IPS-NIHi11 (cell line): ENCODE measurements at regions not wholly inside any gene's neighbourhood (a gene's known extent, or its start where the extent isn't known, plus 50 kb on each side); places are given as distances from the start of the nearest gene placed in this dataset.
"Not testable (repeated sequence)": the region's sequence is repeated elsewhere in the genome, so short reads cannot be mapped to it uniquely, and the experiment has no call there.

Experiments used
- DNase-seq: peaks from one replicate; pipeline ENCODE4 v3.0.0; 2012; ENCODE audit warnings: mixed read lengths, low spot score

DNA sequence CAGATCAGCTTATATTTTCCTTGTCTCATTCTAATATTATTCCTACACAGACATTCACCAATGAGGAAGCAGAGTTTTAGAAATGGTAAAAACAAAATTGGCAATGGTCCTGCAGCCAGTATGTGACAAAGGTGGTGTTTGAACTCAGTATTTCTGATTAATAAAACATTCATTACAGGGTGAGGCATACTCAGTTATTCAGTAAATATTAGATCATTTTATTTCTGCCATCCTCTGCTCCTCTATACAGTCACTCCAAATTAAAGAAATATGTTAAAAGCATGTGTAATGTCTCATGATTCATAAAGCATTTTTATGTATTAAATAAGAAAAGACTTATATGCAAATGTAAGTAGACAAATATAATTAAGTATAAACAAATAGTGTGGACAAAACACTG is 684.6 kb upstream of the ACO1 start:
- DNase-seq = no peak

DNA sequence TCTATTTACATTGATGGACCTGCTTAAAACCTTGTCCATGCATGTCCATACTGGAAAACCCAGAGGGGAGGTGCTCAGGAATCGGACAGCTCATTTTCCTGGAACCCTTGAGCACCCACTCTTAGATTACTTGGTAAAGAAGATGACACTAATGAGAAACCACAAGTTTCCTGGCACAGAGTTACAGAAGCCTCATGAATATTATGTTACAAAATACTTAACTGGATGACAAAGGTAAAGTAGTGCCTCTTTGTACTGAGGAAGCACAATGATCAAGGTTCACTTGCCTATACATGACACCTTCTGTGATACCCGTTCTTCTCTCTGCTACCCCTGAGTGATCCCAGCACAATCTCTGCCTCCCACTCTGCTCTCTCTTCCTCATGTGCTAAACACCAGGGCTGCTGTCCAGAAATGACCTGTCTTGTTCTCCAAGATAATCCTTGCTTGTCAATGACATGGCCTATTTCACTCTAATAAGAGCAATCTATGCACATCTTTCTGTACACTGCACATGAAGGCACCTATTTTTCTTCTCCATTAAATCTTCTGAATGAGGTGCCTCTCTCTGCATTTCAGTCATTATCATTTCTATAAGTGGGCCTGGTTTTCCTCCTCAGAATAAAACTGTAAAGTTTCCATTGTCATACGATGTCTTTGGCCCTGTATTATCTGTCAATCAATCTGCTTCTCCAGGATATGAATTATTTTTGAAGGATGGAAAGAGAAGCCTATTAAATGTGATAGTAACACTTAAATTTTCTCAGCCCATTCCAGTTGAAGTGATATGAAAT is 684.0 kb upstream of the ACO1 start:
- no peak for DNase-seq

DNA sequence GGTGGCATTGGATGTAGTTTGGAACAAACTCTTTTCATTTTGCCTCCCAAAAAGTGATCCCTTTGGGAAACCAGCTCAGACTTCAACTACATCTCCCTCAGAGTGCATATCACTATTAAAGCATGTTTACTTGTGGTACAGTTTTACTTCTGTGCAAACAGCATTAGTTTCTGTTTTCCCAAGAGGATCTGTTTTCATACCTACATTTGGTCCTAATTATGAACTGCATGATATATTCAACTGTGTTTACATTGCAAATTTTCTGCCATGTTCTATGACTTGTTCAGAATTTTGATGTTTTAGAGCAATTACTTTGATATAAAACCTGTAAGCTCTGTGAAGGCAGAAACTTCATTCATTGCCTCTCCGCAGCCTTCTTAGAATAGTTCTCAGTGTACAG is 681.5 kb upstream of the ACO1 start:
- DNase-seq = no peak

DNA sequence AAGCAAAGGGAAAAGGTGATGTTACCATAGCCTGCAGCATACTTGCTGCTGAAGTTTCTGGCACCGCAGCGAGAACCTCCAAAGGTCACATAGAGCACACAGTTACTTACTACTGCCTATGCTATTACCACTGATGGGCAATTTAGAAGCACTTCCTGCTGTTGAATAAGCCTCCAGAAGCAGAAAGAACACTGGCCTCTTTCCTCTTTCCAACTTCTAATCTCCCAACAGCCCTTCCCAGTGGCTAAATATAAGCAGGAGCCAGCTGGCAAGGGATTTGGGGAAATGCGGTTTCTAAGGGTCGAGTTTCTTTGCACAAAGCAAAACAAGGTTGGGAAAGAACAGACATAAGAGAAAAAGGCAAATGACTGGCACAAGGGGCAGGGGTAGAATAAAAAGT is 669.2 kb upstream of the ACO1 start:
- DNase-seq = no peak

DNA sequence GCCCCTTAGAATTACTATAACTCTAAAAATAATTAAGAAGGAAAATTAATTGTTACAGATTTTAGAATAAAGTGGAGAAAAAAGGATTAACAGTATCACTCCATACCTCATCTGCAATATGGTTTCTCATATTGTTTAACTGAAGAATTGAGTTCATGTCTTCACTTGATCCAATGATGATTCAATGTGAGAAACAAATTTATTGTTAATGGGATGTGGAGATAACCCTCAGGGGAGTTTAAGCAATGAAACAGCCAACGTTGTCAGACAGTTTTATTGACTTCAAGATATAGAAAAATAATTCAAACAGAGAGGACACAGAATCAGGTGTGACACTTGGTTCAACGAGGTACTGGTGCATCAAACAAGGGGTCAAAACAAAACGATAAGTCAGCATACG is 665.2 kb upstream of the ACO1 start:
- no peak for DNase-seq

DNA sequence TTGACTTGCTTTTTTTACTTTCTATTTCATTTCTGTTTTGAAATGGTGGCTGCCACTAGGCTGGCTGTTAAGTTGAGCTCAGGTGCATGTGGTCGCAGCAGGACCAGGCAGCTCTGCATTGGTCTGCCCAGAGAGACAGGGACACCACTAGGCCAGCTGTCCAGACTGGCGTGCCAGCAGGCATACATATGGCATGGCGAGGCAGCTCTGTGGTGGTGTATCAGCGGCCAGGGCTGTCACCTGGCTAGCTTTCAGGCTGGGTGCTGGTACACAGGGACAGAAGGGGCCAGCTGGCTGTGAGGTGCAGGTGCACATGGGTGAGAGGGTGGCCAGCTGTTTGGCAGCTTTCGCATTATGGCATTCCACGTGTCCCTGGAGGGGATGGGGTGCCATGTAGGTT is 654.0 kb upstream of the ACO1 start:
- DNase-seq = no peak

DNA sequence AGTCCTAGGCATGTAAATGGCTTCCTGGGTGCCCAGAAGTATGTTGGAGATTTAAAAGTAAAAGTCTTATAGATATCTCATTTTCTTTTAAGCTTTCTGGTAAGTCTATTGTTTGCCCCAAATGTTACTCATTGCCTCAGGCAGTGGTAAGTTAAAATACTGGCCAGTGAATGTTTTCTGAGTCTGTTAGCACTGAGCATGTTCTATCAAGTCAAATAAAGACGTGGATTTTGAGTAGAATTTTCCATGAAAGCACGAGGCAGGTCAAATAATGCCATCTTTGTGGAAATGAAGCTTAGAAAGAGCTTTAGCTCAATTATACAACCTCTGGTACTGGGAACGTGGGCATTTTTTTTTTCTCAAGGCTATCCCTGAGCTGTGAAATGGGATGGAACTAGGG is 651.3 kb upstream of the ACO1 start:
- DNase-seq = no peak

DNA sequence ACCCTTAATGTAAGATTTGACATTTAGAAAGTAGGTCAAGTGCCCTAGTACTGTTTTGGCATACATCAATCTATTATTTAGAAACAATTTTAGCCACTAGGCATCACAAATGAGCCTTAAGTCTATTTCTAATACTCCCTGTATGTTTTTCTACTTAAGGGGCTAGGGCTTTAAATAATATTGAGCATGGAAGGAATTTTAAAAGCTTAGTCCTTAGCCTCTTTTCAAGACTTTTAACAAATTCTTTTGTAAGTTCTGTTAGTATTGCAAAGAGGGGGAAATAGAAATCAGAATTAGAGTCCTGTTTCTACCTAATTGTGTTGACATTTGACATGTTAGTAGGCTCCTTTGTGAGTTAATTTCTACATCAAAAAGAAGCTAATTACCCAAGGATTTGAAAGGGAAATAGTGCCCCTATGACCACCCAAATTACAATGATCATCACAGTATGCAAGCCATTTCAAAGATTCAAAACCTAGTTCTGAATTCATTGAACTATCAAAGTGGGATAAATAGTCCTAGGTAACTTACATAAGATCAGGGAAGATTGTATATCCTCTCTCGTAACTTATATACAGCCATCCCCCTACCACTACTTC is 647.8 kb upstream of the ACO1 start:
- no peak for DNase-seq

DNA sequence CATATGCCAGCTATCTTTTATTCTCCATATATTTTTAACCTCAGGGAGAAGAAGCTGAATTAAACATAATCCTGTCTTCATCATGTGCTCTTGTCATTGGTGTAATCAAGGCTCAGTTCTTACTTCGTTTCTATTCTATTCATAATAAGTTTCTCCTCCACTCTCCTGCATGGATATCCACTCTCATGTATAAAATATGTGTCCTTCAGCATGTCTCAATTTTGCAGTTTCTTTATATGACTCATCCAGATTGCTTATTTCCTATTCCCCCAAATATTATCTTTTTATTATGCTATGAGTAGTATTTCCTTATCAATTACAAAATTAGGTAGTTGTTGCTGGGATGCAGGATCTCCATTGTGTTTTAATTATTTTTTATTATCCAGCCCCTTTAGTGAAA is 643.7 kb upstream of the ACO1 start:
- no peak for DNase-seq

DNA sequence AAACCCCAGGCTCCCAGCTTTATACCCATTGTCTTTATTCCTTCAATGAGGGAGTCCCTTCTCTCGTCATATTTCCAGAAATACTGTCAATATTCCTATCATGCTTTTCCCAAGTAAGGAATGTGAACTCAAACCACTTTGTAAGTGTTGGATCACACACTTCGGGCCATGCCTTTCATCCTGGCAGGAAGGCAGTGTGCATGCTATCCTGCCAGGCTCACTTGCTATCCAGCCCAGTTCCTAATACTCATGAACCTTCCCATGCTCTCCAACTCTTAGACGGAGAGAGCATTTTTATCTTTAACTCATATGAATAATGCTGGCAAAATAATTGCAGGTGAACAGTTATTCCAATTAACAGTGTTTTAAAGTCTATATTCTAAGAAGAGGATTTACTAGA is 639.9 kb upstream of the ACO1 start:
- DNase-seq = no peak

DNA sequence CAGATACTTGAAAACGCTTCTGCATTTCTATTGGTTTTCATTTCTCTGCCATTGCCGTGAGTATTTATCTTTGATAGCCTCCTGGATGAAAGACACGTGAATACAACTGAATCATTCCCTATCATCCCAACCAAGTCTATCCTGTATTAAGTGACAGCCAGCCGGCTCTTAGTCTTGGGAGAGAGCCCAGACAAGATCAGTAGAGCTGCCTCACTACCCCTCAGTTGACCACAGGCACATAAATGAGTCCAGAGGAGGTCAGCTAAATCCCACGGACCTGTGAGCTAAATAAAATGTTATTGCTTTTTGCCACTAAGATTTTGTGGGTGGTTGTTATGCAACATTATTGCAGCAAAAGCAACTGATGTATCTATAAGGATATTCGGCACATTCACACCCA is 639.0 kb upstream of the ACO1 start:
- DNase-seq = no peak

DNA sequence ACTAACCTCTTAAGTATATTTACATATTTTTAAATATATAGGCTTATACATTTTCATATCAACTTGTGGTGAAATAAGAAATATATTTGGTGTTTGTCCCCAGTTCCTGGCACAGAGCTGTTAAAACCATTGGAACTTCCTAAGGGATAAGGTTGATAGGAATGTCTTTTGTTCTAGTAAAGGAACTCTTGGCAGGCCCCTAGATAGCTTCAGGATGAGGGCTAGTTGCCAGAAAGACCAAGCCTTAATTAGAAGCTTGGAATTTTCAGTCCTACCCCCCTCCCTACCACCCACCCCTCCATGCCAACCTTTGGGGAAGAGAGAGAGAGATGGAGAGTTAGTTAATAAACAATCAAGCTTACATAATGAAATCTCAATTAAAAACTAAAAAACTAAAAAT is 638.6 kb upstream of the ACO1 start:
- no peak for DNase-seq

DNA sequence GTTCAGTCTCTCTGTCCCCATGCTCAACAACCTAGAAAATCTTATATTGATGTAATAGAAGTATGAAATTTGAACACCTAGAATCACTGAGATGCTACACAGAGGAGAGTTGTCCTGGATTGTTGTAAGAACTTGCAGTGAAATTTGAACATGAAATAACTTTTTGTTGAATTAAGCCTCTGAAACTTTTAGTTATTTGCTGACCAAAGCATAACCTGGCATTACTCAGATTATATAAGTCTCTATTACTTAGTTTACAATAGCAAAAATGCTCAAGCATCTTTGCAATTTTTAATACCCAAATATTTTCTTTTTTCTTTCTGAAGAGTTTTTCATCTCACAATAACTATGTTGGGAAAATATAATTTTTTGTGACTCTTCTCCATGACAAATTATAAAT is 630.7 kb upstream of the ACO1 start:
- no peak for DNase-seq

DNA sequence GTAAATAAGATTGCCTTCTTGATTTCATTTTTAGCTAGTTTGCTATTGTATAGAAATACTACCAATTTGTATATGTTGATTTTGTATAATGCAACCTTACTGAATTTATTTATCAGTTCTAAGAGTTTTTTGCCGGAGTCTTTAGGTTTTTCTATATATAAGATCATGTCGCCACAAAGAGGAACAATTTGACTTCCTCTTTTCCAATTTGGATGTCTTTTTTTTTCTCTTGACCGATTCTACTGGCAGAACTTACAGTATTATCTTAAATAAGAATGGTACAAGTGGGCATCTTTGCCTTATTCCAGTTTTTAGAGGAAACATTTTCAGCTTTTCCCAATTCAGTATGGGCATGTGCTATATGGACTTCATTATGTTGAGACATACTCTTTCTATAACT is 624.7 kb upstream of the ACO1 start:
- DNase-seq = no peak

DNA sequence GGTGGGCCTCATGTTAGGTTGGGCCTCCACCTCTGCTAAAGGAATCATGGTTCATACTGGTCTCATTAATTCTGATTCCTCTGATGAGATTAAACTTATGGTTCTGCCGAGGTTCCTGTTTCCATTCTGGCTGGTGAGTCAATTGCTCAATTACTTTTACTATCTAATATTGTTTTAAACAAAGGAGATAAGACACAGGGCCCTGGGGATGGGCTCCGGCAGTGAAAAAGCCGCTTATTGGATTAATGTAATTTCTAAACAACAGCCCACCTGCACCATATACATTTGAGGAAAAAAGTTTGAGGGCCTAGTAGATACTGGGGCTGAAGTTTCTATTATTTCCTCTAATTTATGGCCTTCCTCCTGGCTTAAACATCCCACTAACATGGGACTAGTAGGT is 610.4 kb upstream of the ACO1 start:
- DNase-seq = not testable (repeated sequence)

DNA sequence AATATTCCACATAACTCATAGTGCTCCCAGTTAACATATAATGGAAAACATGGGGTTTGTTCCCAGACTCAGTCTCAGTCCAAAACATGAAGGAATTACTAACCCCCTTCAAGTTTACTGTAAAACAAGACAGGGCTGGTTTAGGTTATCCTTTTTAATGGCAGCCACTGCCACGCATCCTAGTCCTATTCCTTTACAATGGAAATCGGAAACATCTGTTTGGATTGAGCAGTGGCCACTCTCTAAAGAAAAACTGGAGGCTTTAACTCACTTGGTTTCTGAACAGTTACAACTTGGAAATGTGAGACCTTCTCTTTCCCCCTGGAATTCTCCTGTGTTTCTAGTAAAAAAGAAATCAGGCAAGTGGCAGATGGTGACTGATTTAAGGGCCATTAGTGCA is 609.9 kb upstream of the ACO1 start:
- DNase-seq = no peak

DNA sequence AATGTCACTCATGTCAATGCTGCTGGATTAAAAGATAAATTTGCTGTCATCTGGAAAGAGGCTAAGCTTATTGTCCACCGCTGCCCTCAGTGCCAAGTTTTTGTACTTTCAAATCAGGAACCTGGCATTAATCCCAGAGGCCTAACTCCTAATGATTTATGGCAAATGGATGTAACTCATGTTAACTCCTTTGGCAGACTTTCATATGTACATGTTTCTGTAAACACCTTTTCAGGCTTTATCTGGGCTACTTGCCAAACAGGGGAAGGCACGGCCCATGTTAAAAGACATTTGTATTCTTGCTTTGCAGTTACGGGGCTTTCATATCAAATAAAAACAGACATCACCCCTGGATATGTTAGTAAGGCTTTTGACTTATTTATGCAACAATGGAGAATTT is 608.0 kb upstream of the ACO1 start:
- DNase-seq = no peak

DNA sequence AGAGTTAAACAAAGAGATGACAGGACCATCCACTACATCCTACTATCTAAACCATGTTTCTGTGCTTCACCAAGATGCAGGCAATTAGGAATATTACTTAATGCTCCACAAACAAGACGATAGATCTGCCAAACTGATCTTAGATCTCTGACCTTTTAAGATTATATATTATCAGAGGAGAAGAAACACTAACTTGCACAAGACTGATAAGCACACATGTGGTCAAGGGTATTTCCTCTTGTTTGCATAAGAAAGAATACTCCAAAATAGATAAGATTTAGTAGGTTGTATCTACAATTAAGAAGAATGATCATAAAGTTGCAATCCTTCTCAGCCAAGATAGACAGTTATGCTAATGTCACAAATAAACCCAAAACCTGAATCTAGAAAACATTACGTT is 601.0 kb upstream of the ACO1 start:
- DNase-seq = no peak

DNA sequence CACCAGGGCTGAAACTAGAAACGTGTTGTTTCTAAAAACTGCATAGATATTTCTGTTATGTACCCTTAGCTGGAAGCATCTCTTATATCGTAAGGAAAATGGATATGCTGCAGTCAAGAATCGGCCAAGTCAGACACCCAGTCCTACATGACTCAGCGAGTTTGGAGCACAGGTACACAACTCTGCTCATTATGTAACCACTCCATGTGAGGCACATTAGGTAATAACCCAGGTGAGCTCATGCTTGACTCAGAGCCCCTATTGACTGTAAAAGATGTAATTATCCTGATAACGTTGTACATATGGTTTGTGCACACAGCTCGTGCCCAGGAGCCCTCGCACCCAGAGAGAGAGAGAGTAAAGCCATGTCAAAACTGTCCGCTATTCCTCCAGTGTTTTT is 593.7 kb upstream of the ACO1 start:
- no peak for DNase-seq

DNA sequence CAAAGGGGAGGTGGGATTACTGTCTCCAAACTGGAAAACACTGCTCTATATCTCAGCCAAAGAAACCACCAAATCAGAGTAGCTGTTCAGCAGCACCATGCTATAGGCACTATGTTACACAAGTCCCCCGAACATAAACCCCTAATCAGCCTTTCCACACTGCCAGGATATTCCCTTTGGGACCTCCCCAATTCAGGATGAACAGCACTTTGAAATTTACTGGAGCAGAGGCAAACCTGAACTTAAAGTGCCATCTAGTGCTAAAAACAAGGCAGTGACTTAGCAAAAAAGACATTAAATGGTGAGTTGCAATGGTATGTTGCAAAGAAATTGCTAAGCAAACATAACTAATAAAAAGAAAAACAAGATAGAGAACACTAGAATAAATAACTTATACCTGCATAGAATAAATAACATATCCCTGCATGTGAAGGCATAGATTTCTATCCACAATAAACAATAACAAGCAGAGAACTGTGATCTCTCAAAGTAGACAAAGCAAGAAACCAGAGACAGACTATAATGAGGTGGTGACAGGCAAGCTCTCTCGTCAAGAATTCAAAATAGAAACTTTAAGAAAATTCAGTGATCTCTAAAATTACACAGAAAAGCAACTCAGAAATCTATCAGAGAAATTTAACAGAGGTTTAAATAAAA is 584.4 kb upstream of the ACO1 start:
- peak; percentile 30 for DNase-seq

DNA sequence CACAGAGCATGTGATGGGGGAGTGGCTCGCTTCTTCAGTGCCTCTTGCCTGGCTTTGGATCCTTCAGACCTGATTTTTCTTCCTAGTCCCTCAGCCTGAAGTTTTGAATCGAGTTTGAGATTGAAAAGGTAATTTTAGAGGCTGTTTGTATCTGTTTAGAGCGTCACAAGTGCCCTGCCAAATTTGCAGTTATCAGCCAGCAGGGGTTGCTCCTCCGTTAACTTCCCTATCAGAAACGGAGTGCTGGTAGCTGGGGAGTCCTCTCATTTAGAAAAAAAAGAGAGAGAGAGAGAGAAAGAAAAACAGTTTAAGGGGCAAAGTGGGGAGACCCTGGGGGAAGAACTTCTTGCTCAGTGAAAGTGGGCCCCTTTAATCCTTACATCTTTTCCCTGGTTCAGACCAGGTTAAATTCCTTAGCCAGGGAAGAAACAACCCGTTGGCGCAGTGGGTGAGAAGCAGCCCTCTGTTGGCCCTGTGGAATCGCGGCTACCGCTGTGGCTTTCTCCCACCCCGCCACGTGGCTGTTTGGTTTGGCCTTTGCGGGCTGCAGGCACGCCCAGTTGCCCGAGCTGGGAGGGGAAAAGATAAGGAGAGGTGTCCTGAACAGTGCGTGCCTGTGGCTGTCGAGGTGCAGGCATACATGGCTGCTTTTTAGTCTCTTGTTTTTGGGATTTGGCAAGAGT is 576.7 kb upstream of the ACO1 start:
- DNase-seq = peak; percentile 8

DNA sequence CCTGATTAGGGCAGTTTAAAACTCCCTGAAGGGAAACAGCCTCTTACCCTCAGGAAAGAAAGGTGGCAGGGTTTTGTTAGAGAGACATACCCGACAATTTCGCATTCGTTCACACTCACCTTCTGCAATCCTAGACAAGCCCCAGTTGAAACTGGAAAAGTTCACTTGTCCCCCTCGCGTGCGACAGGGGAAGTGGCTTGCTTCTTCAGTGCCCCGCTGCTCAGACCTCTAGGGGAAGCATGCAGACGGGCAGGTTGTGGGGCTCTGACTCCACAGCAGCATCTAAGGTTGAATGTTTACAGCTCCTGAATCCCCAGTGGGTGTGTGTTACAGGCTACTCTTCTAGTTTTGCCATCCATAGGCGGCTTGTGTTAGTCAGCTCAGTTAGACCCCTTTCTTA is 575.7 kb upstream of the ACO1 start:
- no peak for DNase-seq

DNA sequence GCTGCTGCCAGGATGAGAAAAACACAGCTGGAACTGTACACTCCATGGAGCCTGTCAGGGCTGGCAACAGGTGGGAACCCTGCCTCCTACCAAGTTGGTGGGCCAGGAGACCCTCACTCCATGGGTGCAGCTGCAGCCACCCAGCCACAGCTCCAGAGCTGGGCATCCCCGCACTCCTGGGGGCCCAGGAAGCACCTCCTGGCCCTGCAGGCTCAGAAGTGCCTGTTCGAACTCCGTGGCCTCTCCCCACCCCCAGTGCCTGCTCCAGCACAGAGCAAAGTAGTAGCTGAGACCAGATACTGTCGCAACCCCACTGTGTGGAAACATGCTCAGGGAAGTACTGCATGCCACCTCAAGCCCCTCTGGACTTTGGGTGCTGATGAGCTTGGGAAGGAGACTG is 564.0 kb upstream of the ACO1 start:
- DNase-seq = no peak
